ENCODE measurements at regions not wholly inside any gene's neighbourhood (a gene's known extent, or its start where the extent isn't known, plus 50 kb on each side); places are given as distances from the start of the nearest gene placed in this dataset.

- Histone ChIP-seq H3K4me2 (ENCODE audit: low read length) (no peak overlapping the region), H3K4me1 (ENCODE audit: control insufficient read depth, insufficient read depth, low read length) (no peaks in the 10 kb centered on the region), H3K9me3 (replicated peaks; ENCODE audit: low read length) (no peaks in the 10 kb centered on the region), H3K27me3 (ENCODE audit: control insufficient read depth, insufficient read depth, low read length) (peaks cover 3% of the 10 kb centered on the region), H3K9ac (ENCODE audit: low read depth, low read length) (no peak overlapping the region), H3K4me3 (ENCODE audit: low read length) (no peak overlapping the region), H3K36me3 (ENCODE audit: insufficient read depth, low read length) (no peaks in the 10 kb centered on the region)
Measured at GRCh38 chr2:217489145-217489960, 513.4 kb downstream of the TNS1 start.

DNA sequence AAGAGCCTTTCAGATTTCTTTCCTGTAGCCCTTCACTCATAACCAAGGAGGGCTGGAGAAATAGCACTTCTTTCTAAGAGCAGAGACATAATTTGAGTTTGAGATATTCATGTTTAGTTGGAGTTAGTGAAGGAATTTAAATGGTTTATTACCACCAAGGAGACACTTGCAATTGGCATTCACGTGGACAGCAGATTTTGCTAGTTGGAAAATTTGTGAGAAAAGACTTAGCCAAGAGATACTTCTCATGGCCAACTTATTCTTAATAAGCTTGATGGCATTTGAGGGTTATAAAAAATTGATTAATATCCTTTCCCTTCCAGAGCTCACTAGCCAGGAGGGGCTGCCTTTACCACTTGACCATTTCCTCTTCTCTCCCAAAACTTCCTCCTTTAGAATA, 518.7 kb downstream of the TNS1 start:
- Histone ChIP-seq H3K4me1 (ENCODE audit: control insufficient read depth, insufficient read depth, low read length) (no peaks in the 10 kb centered on the region), H3K9ac (ENCODE audit: low read depth, low read length) (no peak overlapping the region), H3K4me2 (ENCODE audit: low read length) (no peak overlapping the region), H3K9me3 (replicated peaks; ENCODE audit: low read length) (no peaks in the 10 kb centered on the region), H3K4me3 (ENCODE audit: low read length) (no peak overlapping the region), H3K36me3 (ENCODE audit: insufficient read depth, low read length) (no peaks in the 10 kb centered on the region), H3K27me3 (ENCODE audit: control insufficient read depth, insufficient read depth, low read length) (no peaks in the 10 kb centered on the region)

- H3K4me3 ChIP-seq (ENCODE audit: low read length), result no peak overlapping the region
- no peaks in the 10 kb centered on the region for H3K9me3 ChIP-seq (replicated peaks; ENCODE audit: low read length)
- no peak overlapping the region for H3K4me2 ChIP-seq (ENCODE audit: low read length)
- H3K36me3 ChIP-seq (ENCODE audit: insufficient read depth, low read length), result no peaks in the 10 kb centered on the region
- H3K27me3 ChIP-seq (ENCODE audit: control insufficient read depth, insufficient read depth, low read length), result peaks cover 3% of the 10 kb centered on the region
- no peaks in the 10 kb centered on the region for H3K4me1 ChIP-seq (ENCODE audit: control insufficient read depth, insufficient read depth, low read length)
- H3K9ac ChIP-seq (ENCODE audit: low read depth, low read length), result no peak overlapping the region
Measured at GRCh38 chr2:217482056-217482710, 520.6 kb downstream of the TNS1 start.

DNA sequence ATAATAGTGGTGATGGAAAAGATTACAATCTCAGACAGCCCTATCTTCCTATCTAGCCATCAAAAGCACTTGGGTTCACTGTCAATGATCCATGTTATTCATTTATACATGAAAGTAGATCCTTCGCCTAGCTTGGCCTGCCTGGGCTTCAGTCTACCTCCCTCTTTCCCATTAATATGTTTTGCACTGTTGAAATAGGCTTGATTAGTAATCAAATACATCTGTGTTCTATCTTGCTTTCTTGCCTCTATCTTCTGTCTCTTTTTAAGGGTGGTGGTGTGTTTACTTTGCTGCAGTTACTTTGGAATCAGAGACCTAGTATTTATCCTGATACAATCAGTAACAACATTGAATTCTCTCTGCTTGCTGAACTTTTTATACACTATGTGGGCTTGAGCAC, 521.2 kb downstream of the TNS1 start:
- Histone ChIP-seq H3K9me3 (replicated peaks; ENCODE audit: low read length) (no peaks in the 10 kb centered on the region), H3K36me3 (ENCODE audit: insufficient read depth, low read length) (no peaks in the 10 kb centered on the region), H3K4me3 (ENCODE audit: low read length) (no peak overlapping the region), H3K4me1 (ENCODE audit: control insufficient read depth, insufficient read depth, low read length) (no peaks in the 10 kb centered on the region), H3K27me3 (ENCODE audit: control insufficient read depth, insufficient read depth, low read length) (peaks cover 3% of the 10 kb centered on the region), H3K4me2 (ENCODE audit: low read length) (no peak overlapping the region), H3K9ac (ENCODE audit: low read depth, low read length) (no peak overlapping the region)

DNA sequence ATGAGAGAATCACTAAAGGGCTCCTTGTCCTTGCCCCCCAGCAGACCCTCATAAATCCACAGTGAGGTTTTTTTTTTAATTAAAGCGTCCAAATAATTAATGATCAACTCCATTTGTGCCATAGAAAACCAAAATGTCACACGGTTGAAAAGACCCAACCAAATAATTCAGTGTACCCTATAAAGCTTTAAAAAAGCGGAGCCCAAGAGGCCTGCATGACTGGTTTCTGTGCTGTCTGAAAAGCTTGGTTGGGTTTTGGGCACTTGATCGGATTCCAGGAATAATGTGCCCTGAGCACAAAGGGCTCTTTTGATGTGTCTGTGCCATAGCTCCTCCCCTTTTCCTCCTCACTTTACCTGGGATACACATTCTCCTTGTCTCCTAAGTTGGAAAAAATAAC, 523.2 kb downstream of the TNS1 start:
- H3K4me1 ChIP-seq (ENCODE audit: control insufficient read depth, insufficient read depth, low read length), result no peaks in the 10 kb centered on the region
- H3K27me3 ChIP-seq (ENCODE audit: control insufficient read depth, insufficient read depth, low read length), result peaks cover 3% of the 10 kb centered on the region
- H3K9me3 ChIP-seq (replicated peaks; ENCODE audit: low read length), result no peaks in the 10 kb centered on the region
- no peak overlapping the region for H3K4me2 ChIP-seq (ENCODE audit: low read length)
- no peak overlapping the region for H3K4me3 ChIP-seq (ENCODE audit: low read length)
- H3K9ac ChIP-seq (ENCODE audit: low read depth, low read length), result no peak overlapping the region
- no peaks in the 10 kb centered on the region for H3K36me3 ChIP-seq (ENCODE audit: insufficient read depth, low read length)

- Histone ChIP-seq H3K4me2 (ENCODE audit: low read length) (no peak overlapping the region), H3K27me3 (ENCODE audit: control insufficient read depth, insufficient read depth, low read length) (peaks cover 3% of the 10 kb centered on the region), H3K9ac (ENCODE audit: low read depth, low read length) (no peak overlapping the region), H3K4me3 (ENCODE audit: low read length) (no peak overlapping the region), H3K9me3 (replicated peaks; ENCODE audit: low read length) (no peaks in the 10 kb centered on the region), H3K36me3 (ENCODE audit: insufficient read depth, low read length) (no peaks in the 10 kb centered on the region), H3K4me1 (ENCODE audit: control insufficient read depth, insufficient read depth, low read length) (no peaks in the 10 kb centered on the region)
Measured at GRCh38 chr2:217478831-217479455, 523.9 kb downstream of the TNS1 start.

GRCh38 chr2:217477583-217477982, 525.2 kb downstream of the TNS1 start:
- no peak overlapping the region for H3K9ac ChIP-seq (ENCODE audit: low read depth, low read length)

DNA sequence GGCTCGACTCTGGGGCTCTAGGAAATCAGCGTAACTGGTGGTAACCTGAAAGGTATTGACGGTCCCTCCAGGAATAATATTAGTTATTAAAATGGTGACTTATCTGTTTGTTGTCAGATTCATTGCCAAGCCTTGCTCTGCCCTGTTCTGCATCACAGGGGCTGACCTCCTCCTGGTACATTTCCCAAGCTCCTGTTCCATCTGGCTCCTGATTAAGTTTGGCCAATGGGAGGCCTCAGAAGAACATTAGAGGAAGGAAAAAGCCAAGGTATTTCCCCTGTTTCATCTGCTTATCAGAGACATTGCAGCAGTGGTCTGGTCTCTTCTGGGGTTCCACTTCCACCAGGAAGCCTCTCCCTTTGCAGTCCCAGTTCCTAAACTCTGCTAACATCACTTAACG, 527.0 kb downstream of the TNS1 start:
- Histone ChIP-seq H3K4me1 (ENCODE audit: control insufficient read depth, insufficient read depth, low read length) (no peaks in the 10 kb centered on the region), H3K9me3 (replicated peaks; ENCODE audit: low read length) (no peaks in the 10 kb centered on the region), H3K4me2 (ENCODE audit: low read length) (no peak overlapping the region), H3K9ac (ENCODE audit: low read depth, low read length) (no peak overlapping the region), H3K27me3 (ENCODE audit: control insufficient read depth, insufficient read depth, low read length) (peaks cover 3% of the 10 kb centered on the region), H3K36me3 (ENCODE audit: insufficient read depth, low read length) (no peaks in the 10 kb centered on the region), H3K4me3 (ENCODE audit: low read length) (no peak overlapping the region)

More at GRCh38 chr2:217477583-217477982, 525.2 kb downstream of the TNS1 start:
- H3K4me1 ChIP-seq (ENCODE audit: control insufficient read depth, insufficient read depth, low read length), result no peaks in the 10 kb centered on the region
- peaks cover 3% of the 10 kb centered on the region for H3K27me3 ChIP-seq (ENCODE audit: control insufficient read depth, insufficient read depth, low read length)
- H3K36me3 ChIP-seq (ENCODE audit: insufficient read depth, low read length), result no peaks in the 10 kb centered on the region
- H3K4me3 ChIP-seq (ENCODE audit: low read length), result no peak overlapping the region
- no peaks in the 10 kb centered on the region for H3K9me3 ChIP-seq (replicated peaks; ENCODE audit: low read length)
- no peak overlapping the region for H3K4me2 ChIP-seq (ENCODE audit: low read length)

GRCh38 chr2:217475101-217475500, 527.7 kb downstream of the TNS1 start:
- H3K4me3 ChIP-seq (ENCODE audit: low read length), result no peak overlapping the region
- H3K9ac ChIP-seq (ENCODE audit: low read depth, low read length), result no peak overlapping the region
- H3K27me3 ChIP-seq (ENCODE audit: control insufficient read depth, insufficient read depth, low read length), result peaks cover 3% of the 10 kb centered on the region
- H3K4me2 ChIP-seq (ENCODE audit: low read length), result no peak overlapping the region
- H3K36me3 ChIP-seq (ENCODE audit: insufficient read depth, low read length), result no peaks in the 10 kb centered on the region
- H3K9me3 ChIP-seq (replicated peaks; ENCODE audit: low read length), result no peaks in the 10 kb centered on the region
- no peaks in the 10 kb centered on the region for H3K4me1 ChIP-seq (ENCODE audit: control insufficient read depth, insufficient read depth, low read length)

GRCh38 chr2:217471319-217471718, 531.5 kb downstream of the TNS1 start:
- no peaks in the 10 kb centered on the region for H3K27me3 ChIP-seq (ENCODE audit: control insufficient read depth, insufficient read depth, low read length)
- no peak overlapping the region for H3K9ac ChIP-seq (ENCODE audit: low read depth, low read length)
- H3K4me1 ChIP-seq (ENCODE audit: control insufficient read depth, insufficient read depth, low read length), result no peaks in the 10 kb centered on the region
- no peaks in the 10 kb centered on the region for H3K36me3 ChIP-seq (ENCODE audit: insufficient read depth, low read length)
- no peak overlapping the region for H3K4me2 ChIP-seq (ENCODE audit: low read length)
- H3K4me3 ChIP-seq (ENCODE audit: low read length), result no peak overlapping the region
- H3K9me3 ChIP-seq (replicated peaks; ENCODE audit: low read length), result no peaks in the 10 kb centered on the region

DNA sequence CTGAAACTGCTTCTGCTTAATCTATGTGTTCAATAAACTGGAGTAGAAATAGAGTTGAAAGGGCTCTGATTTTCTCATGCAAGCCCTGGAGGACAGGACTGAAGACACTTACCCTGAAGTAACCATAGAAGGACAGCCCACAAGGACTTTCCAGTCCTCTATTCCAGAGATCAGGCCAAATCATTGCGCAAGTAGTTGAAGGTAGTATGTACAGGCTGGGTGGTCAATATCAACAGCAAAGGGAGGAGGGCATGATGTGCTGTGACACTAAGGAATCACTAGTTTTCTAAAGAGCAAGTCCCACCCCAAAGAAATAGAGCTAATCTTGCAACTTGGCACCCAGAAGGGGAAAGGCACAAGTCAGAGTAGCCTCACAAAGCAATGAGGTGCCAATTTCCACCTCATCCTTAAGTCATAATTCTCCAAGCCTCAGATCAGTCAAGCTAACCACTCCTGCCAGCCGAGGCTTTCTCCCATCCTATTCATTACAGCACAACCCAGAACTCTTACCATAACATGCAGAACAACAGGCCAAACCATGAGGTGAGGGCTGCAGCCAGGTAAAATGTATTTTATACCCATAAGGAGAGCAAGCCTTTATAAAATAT, 533.5 kb downstream of the TNS1 start:
- H3K27me3 ChIP-seq (ENCODE audit: control insufficient read depth, insufficient read depth, low read length), result no peaks in the 10 kb centered on the region
- H3K9me3 ChIP-seq (replicated peaks; ENCODE audit: low read length), result no peaks in the 10 kb centered on the region
- no peaks in the 10 kb centered on the region for H3K4me1 ChIP-seq (ENCODE audit: control insufficient read depth, insufficient read depth, low read length)
- H3K4me3 ChIP-seq (ENCODE audit: low read length), result no peak overlapping the region
- no peaks in the 10 kb centered on the region for H3K36me3 ChIP-seq (ENCODE audit: insufficient read depth, low read length)
- no peak overlapping the region for H3K9ac ChIP-seq (ENCODE audit: low read depth, low read length)
- H3K4me2 ChIP-seq (ENCODE audit: low read length), result no peak overlapping the region

All from skeletal muscle satellite cell (primary cell).